ENCODE measurements at regions not wholly inside any gene's neighbourhood (a gene's known extent, or its start where the extent isn't known, plus 50 kb on each side); places are given as distances from the start of the nearest gene placed in this dataset.

- H3K4me2 ChIP-seq (ENCODE audit: insufficient read depth, insufficient read length, low read length): no peak overlapping the region
- peaks cover 3% of the 10 kb centered on the region in 2 experiments for H3K4me1 Mint-ChIP-seq
- TF ChIP-seq CTCF (conservative IDR thresholded peaks at IDR 0.05): no peak
Observed at GRCh38 chr21:35211782-35212181, 162.7 kb upstream of the RUNX1 start.

More at GRCh38 chr21:35211782-35212181, 162.7 kb upstream of the RUNX1 start:
- Histone ChIP-seq H2BK15ac (ENCODE audit: low read depth, low read length) (no peak overlapping the region), H2BK12ac (ENCODE audit: insufficient read length, low read depth, low read length) (no peak overlapping the region), H3K9me3 (ENCODE audit: control insufficient read depth, low read depth, low read length) (no peaks in the 10 kb centered on the region), H3K56ac (ENCODE audit: insufficient read length, low read depth, low read length) (no peak overlapping the region), H3K14ac (ENCODE audit: insufficient read depth, low read length) (no peak overlapping the region), H4K8ac (replicated peaks; ENCODE audit: insufficient read length, low read depth, low read length) (no peak overlapping the region), H4K5ac (ENCODE audit: insufficient read length, low read depth, low read length) (no peak overlapping the region), H2AK5ac (ENCODE audit: insufficient read length, low read length) (no peak overlapping the region), H4K20me1 (ENCODE audit: control insufficient read depth, insufficient read depth, insufficient read length) (no peaks in the 10 kb centered on the region), H3K4ac (ENCODE audit: low read depth, low read length) (no peak overlapping the region), H3K4me1 (ENCODE audit: insufficient read depth, low read length) (no peaks in the 10 kb centered on the region), H3K23ac (ENCODE audit: insufficient read length, low read depth, low read length) (no peak overlapping the region), H4K91ac (ENCODE audit: insufficient read length, low read depth, low read length) (no peak overlapping the region), H3K27me3 (ENCODE audit: insufficient read depth, low read length) (no peaks in the 10 kb centered on the region), H2AFZ (ENCODE audit: low read length) (no peak overlapping the region), H2BK20ac (ENCODE audit: low read depth, low read length, poor library complexity, severe bottlenecking) (no peak overlapping the region), H2BK120ac (ENCODE audit: low read depth, low read length, poor library complexity, severe bottlenecking) (no peak overlapping the region), H3K18ac (ENCODE audit: insufficient read length, low read depth, low read length) (no peak overlapping the region), H3K23me2 (ENCODE audit: insufficient read length, low read depth, low read length, poor library complexity, severe bottlenecking) (no peaks in the 10 kb centered on the region), H3K79me1 (ENCODE audit: insufficient read depth, low read depth, low read length, poor library complexity, severe bottlenecking) (no peaks in the 10 kb centered on the region), H3K79me2 (ENCODE audit: insufficient read depth, low read length) (no peaks in the 10 kb centered on the region), H3K9ac (ENCODE audit: extremely low read depth, insufficient read length, low read length) (no peak overlapping the region), H3T11ph (ENCODE audit: low read length) (no peak overlapping the region), H2BK5ac (ENCODE audit: insufficient read length, low read length) (no peak overlapping the region), H3K27ac (ENCODE audit: insufficient read length, low read depth, low read length) (no peak overlapping the region)
- Mint-ChIP-seq H3K36me3 (ENCODE audit: insufficient read depth in 1 of 3, low read depth in 3 of 3) (no peaks in the 10 kb centered on the region), H3K27ac (no peak overlapping the region), H3K27me3 (ENCODE audit: low read depth) (no peaks in the 10 kb centered on the region), H3K4me3 (no peak overlapping the region), H3K9me3 (peaks cover 3 to 4% of the 10 kb centered on the region in 2 experiments; a peak in 3 of 5 replicates)
- no CpG with 5 or more reads among the region's 6 CpGs for WGBS (ENCODE audit: extremely low coverage, insufficient read length, low lambda C conversion rate)
- DNase-seq: no peak

All from H9 (cell line).